ENCODE measurements at regions not wholly inside any gene's neighbourhood (a gene's known extent, or its start where the extent isn't known, plus 50 kb on each side); places are given as distances from the start of the nearest gene placed in this dataset.

DNA sequence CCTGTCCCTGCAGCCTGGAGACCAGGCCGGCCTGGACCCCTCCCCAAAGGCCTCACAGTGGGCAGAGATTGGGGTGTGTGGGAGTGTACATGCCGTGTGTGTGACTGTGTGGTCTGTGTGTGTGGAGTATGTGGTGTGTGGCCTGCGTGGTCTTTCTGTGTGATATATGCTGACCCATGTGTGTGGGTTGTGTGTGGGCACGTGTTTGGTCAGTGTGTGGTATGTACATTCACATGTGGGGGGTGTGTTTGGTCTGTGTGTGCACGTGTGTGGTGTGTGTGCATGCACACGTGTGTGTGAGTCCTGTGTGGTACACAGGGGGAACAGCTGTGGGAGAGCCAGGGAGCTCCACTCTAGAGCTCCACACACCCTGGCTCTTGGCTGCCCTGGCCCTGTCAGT, 1185.1 kb downstream of the BRD1 start:
- peaks cover 3% of the 10 kb centered on the region for H3K27me3 Mint-ChIP-seq (ENCODE audit: insufficient read depth)
- no peak for DNase-seq
- no peaks in the 10 kb centered on the region for H3K4me1 Mint-ChIP-seq (ENCODE audit: low read depth)
- H3K36me3 Mint-ChIP-seq (ENCODE audit: low read depth) = peaks cover 4% of the 10 kb centered on the region; the same call in 1 of the 2 replicates
- TF ChIP-seq, protein P1, sequence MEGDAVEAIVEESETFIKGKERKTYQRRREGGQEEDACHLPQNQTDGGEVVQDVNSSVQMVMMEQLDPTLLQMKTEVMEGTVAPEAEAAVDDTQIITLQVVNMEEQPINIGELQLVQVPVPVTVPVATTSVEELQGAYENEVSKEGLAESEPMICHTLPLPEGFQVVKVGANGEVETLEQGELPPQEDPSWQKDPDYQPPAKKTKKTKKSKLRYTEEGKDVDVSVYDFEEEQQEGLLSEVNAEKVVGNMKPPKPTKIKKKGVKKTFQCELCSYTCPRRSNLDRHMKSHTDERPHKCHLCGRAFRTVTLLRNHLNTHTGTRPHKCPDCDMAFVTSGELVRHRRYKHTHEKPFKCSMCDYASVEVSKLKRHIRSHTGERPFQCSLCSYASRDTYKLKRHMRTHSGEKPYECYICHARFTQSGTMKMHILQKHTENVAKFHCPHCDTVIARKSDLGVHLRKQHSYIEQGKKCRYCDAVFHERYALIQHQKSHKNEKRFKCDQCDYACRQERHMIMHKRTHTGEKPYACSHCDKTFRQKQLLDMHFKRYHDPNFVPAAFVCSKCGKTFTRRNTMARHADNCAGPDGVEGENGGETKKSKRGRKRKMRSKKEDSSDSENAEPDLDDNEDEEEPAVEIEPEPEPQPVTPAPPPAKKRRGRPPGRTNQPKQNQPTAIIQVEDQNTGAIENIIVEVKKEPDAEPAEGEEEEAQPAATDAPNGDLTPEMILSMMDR (IDR thresholded peaks at IDR 0.05) = no peak
- no peak overlapping the region for H3K4me3 Mint-ChIP-seq
- H3K9me3 Mint-ChIP-seq = peaks cover 45% of the 10 kb centered on the region
- no peak overlapping the region for H3K27ac Mint-ChIP-seq

DNA sequence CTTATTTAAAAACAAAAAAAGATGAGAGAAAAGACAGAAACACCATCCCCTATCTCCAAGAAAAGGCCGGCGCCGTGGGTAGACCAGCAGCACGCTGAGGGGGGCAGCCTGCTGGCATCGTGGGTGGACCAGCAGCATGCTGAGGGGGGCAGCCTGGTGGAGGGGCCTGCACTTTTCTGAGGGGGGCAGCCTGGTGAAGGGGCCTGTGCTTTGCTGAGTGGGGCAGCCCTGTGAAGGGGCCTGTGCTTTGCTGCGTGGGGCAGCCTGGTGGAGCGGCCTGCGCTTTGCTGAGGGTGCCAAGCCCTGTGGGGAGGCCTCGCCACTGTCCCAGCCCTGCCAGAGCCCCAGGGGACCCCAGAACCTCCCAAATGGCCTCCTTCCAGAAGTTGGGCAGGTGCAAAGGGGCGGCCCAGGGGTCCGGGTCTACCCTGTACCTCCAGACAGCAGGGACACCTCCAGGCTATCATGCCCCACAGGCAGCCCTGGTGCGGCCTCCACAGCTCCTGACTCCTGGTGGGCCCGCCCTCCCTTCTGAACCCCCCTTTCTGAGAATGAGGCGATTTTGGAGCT, 1185.7 kb downstream of the BRD1 start:
- Mint-ChIP-seq H3K4me1 (ENCODE audit: low read depth) (no peaks in the 10 kb centered on the region), H3K27ac (no peak overlapping the region), H3K9me3 (peaks cover 46% of the 10 kb centered on the region), H3K36me3 (ENCODE audit: low read depth) (peaks cover 4% of the 10 kb centered on the region; the same call in 1 of the 2 replicates), H3K27me3 (ENCODE audit: insufficient read depth) (peaks cover 3% of the 10 kb centered on the region), H3K4me3 (no peak overlapping the region)
- TF ChIP-seq, protein P1 (IDR thresholded peaks at IDR 0.05) = no peak
- no peak for DNase-seq

DNA sequence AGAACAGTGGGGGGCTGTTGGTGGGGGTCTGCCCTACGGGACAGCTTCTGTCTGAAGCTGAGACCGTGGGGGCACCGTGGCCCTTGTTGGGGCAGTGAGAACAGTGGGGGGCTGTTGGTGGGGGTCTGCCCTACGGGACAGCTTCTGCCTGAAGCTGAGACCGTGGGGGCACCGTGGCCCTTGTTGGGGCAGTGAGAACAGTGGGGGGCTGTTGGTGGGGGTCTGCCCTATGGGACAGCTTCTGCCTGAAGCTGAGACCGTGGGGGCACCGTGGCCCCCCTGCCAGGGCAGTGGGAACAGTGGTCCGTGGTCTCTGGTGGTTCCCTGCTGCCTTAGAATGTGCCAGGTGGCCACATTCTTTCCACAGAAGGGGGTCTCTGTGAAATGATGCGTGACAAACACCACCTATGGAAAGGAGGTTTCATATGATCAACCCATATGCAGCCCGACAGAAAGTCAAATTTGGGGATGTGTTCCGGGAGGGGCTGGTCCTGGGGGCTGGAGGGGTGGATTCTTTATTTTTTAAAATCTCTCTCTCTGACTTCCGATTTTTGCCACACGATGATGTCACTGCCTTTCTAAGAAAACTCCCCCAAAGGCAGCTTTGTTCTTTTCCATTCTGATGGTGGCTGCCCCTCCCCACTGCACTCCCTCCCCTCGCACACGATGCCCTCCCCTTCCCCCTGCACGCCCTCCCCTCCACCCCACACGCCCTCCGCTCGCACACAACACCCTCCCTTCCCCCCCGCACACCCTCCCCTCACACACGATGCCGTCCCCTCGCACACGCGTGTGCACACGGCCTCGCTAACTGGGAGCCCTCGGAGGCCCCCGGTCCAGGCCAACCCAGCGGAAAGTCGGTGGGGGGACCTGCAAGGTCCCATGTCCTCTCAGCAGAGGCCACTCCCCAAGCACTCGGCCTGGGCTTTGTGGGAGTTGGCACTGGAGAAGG, 1186.5 kb downstream of the BRD1 start:
- no peak overlapping the region for H3K27ac Mint-ChIP-seq
- no peaks in the 10 kb centered on the region for H3K4me1 Mint-ChIP-seq (ENCODE audit: low read depth)
- TF ChIP-seq, protein P1 (IDR thresholded peaks at IDR 0.05) = no peak
- peaks cover 51% of the 10 kb centered on the region for H3K9me3 Mint-ChIP-seq
- H3K4me3 Mint-ChIP-seq = no peak overlapping the region
- peaks cover 3% of the 10 kb centered on the region for H3K27me3 Mint-ChIP-seq (ENCODE audit: insufficient read depth)
- DNase-seq = no peak
- peaks cover 4% of the 10 kb centered on the region; the same call in 1 of the 2 replicates for H3K36me3 Mint-ChIP-seq (ENCODE audit: low read depth)

DNA sequence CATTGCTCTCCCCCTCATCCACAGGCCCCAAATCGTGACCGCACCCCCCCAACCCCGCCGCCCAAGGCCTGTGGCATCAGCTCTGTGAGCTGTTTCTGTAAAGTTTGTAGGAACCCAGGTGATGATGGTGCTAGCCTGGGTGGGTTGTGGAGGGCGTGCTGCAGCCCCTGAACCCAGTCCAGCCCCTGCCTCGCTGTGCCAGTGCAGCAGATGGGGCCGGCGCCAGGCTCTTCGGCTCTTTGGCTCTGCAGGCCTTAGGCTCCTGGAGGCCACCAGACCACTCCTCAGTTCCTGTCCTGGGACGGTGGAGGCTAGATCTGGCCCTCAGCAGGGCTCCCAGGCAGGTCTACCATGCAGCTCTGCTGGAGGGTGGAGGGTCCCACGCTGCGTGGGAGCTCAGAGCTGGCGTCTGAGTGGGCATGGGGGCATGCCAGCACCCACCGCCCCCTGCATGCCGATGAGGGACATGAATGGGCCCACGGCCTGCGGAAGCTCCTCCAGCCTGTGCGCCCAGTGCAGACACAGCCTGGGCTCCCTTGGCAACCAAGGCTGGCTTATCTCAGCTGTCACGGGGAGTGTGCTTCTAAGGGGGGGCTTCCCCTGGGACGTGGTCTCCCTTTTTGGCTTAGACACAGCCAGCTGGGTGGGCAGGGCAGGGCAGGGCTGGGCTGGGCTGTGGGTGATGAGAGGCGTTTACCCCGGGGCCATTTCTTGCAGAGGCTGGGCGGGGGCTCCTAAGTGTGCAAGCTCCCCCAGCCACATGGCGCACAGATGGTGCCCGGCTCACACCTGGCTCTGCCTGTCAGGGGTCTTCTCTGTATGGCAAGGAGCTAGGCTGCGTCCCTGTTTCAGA, 1187.6 kb downstream of the BRD1 start:
- Mint-ChIP-seq H3K27me3 (ENCODE audit: insufficient read depth) (peaks cover 3% of the 10 kb centered on the region), H3K4me1 (ENCODE audit: low read depth) (no peaks in the 10 kb centered on the region), H3K4me3 (no peak overlapping the region), H3K27ac (no peak overlapping the region), H3K36me3 (ENCODE audit: low read depth) (peaks cover 4% of the 10 kb centered on the region; the same call in 1 of the 2 replicates), H3K9me3 (peaks cover 50% of the 10 kb centered on the region)
- TF ChIP-seq, protein P1 (IDR thresholded peaks at IDR 0.05) = no peak
- DNase-seq = no peak

DNA sequence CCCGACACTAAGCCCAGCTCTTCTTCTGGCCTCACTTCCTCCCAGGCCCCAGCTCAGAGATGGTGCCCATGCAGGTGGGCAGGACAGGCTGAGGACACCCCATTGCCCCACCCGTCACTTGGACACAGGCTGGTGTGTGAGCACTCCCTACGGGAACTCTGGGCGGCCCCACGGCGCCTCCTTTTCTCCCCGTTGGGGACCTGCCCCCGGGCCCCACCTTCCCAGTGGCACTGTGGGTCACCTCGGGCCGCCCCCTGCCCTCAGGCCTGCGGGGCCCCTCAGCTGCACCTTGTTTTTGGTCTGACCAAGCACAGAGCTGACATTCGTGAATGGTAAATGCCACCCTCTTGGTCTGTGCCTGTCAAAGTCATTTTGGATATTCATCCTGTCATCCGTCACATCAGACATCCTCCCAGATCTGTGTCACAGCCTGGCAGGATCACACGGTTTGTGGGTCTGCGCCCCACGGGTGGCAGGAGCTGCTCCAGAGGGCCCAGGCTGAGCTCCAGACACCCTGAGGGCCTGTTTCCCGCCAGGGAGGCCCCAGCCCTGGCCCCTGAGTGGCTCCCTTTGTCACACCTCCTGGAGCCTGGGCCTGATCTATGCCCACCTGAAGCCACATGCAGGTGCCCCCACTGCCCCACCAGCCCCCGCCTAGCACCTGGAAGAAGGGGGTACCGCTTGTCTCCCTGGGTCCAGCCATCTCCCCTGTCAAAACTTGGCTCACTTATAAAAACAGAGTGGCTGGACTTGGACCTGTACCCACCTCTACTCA, 1188.5 kb downstream of the BRD1 start:
- Mint-ChIP-seq H3K36me3 (ENCODE audit: low read depth) (peaks cover 4% of the 10 kb centered on the region; the same call in 1 of the 2 replicates), H3K4me1 (ENCODE audit: low read depth) (no peaks in the 10 kb centered on the region), H3K4me3 (no peak overlapping the region), H3K27ac (no peak overlapping the region), H3K27me3 (ENCODE audit: insufficient read depth) (no peaks in the 10 kb centered on the region; the same call in 1 of the 2 replicates), H3K9me3 (peaks cover 43% of the 10 kb centered on the region)
- DNase-seq = no peak
- TF ChIP-seq, protein P1 (IDR thresholded peaks at IDR 0.05) = no peak
